H1 (cell line): ENCODE measurements at regions not wholly inside any gene's neighbourhood (a gene's known extent, or its start where the extent isn't known, plus 50 kb on each side); places are given as distances from the start of the nearest gene placed in this dataset.

Source experiments
- CTCF ChIA-PET: fragments of 300-600 bp; sonication (Branson Sonifier 250); formaldehyde crosslinking; loops from one replicate; lab custom pipeline; 2021; ENCODE audit not compliant: partially characterized antibody; lab: Charles Lee
- POLR2A ChIA-PET: fragments of 300-600 bp; sonication (Branson Sonifier 250); formaldehyde crosslinking; loops from one replicate; lab custom pipeline; 2021; ENCODE audit warnings: inconsistent platforms; ENCODE audit not compliant: partially characterized antibody; lab: Charles Lee
- DNase-seq, 2 experiments: peaks; one replicate each; pipeline versions ENCODE4 v3.0.0 to v3.0.0-alpha.2; 2010 to 2022; ENCODE audit warnings: low spot score in 2 of 2, low read depth in 1 of 2, mixed read lengths in 1 of 2
- FAIRE-seq: peaks from 2 replicates; lab custom pipeline; 2011; peaks lifted over from hg19 to GRCh38; lab: Jason Lieb, UNC
- H2AFZ ChIP-seq: 2 replicates; pipeline ENCODE4 v1.8.1; 2012; ENCODE audit warnings: low read length, inconsistent platforms
- H2AK5ac ChIP-seq: 2 replicates; pipeline ENCODE4 v1.6.1; 2013; ENCODE audit warnings: low read depth, low read length
- H2BK120ac ChIP-seq: replicated peaks from 2 replicates; pipeline ENCODE3; 2013; ENCODE audit warnings: low read depth, low read length, inconsistent platforms
- H2BK12ac ChIP-seq: 2 replicates; pipeline ENCODE4 v1.6.1; 2013; ENCODE audit warnings: low read depth, low read length
- H2BK15ac ChIP-seq: 2 replicates; pipeline ENCODE4 v1.6.1; 2013; ENCODE audit warnings: low read length
- H2BK20ac ChIP-seq: 2 replicates; pipeline ENCODE4 v1.6.1; 2013; ENCODE audit warnings: low read length
- H2BK5ac ChIP-seq: 2 replicates; pipeline ENCODE4 v1.6.1; 2013; ENCODE audit warnings: low read depth, low read length
- H3K14ac ChIP-seq: 2 replicates; pipeline ENCODE4 v1.6.1; 2013; ENCODE audit warnings: inconsistent platforms; ENCODE audit not compliant: insufficient read length
- H3K18ac ChIP-seq: 2 replicates; pipeline ENCODE4 v1.6.1; 2013; ENCODE audit warnings: low read length; ENCODE audit errors: extremely low read depth
- H3K23ac ChIP-seq: 2 replicates; pipeline ENCODE4 v1.6.1; 2013; ENCODE audit warnings: inconsistent platforms; ENCODE audit not compliant: insufficient read length
- H3K23me2 ChIP-seq: 2 replicates; pipeline ENCODE4 v1.6.1; 2013; ENCODE audit warnings: low read depth, low read length
- H3K27ac ChIP-seq: 2 replicates; pipeline ENCODE4 v1.6.1; 2011; ENCODE audit warnings: low read depth, low read length, inconsistent platforms
- H3K27me3 ChIP-seq, 4 experiments: replicated peaks in 1 of 4; 1 replicate in 1 of 4; 2 replicates in 3 of 4; pipeline versions ENCODE4 v1.6.1 to v1.8.1; 2011 to 2013; ENCODE audit warnings: low read length in 3 of 4, mild to moderate bottlenecking in 3 of 4, inconsistent platforms in 2 of 4, mixed read lengths in 2 of 4, moderate library complexity in 1 of 4; ENCODE audit not compliant: control insufficient read depth in 3 of 4, insufficient read depth in 3 of 4; ENCODE audit errors: extremely low read depth in 1 of 4
- H3K36me3 ChIP-seq, 4 experiments: 2 replicates each; pipeline versions ENCODE4 v1.6.1 to v1.8.1; 2011 to 2013; ENCODE audit warnings: mild to moderate bottlenecking in 4 of 4, low read length in 3 of 4, moderate library complexity in 2 of 4, control low read depth in 1 of 4, inconsistent platforms in 1 of 4; ENCODE audit not compliant: insufficient read depth in 4 of 4, control insufficient read depth in 2 of 4
- H3K4ac ChIP-seq: replicated peaks from 2 replicates; pipeline ENCODE3; 2013; ENCODE audit warnings: low read length, low read depth, mixed read lengths, inconsistent platforms; ENCODE audit not compliant: insufficient read length
- H3K4me1 ChIP-seq, 4 experiments: replicated peaks in 1 of 4; 1 replicate in 1 of 4; 2 replicates in 3 of 4; pipeline versions ENCODE4 v1.6.1 to v1.8.1; 2011 to 2013; ENCODE audit warnings: low read length in 3 of 4, inconsistent platforms in 2 of 4, mixed read lengths in 1 of 4; ENCODE audit not compliant: insufficient read depth in 4 of 4, control insufficient read depth in 3 of 4
- H3K4me2 ChIP-seq, 2 experiments: 2 replicates each; pipeline versions ENCODE4 v1.6.1 to v1.8.1; 2011 to 2013; ENCODE audit warnings: low read depth in 2 of 2, low read length in 2 of 2, control low read depth in 1 of 2, inconsistent platforms in 1 of 2, mild to moderate bottlenecking in 1 of 2; ENCODE audit not compliant: insufficient read depth in 1 of 2
- H3K4me3 ChIP-seq, 4 experiments: fragments of 200-600, 300-600 bp in 1 of 4; sonication (generic), shearing (Covaris generic), sonication (Bioruptor Twin) in 1 of 4; 2 replicates each; pipeline versions ENCODE4 v1.5.1 to v1.8.1; 2011 to 2016; ENCODE audit warnings: low read length in 4 of 4, low read depth in 3 of 4, control low read depth in 2 of 4, inconsistent platforms in 2 of 4, mild to moderate bottlenecking in 2 of 4, mixed read lengths in 1 of 4, moderate library complexity in 1 of 4; ENCODE audit not compliant: insufficient read depth in 2 of 4; ENCODE audit errors: extremely low read depth in 1 of 4
- H3K56ac ChIP-seq: replicated peaks from 2 replicates; pipeline ENCODE3; 2013; ENCODE audit warnings: low read depth, mild to moderate bottlenecking, mixed read lengths, low read length, inconsistent platforms; ENCODE audit not compliant: insufficient read length
- H3K79me1 ChIP-seq: 2 replicates; pipeline ENCODE4 v1.6.1; 2013; ENCODE audit warnings: low read depth, low read length, control low read depth
- H3K79me2 ChIP-seq, 2 experiments: 2 replicates each; pipeline versions ENCODE4 v1.6.1 to v1.8.1; 2012 to 2013; ENCODE audit warnings: low read length in 2 of 2, mild to moderate bottlenecking in 2 of 2, inconsistent platforms in 1 of 2; ENCODE audit not compliant: insufficient read depth in 2 of 2, control insufficient read depth in 1 of 2
- H3K9ac ChIP-seq, 4 experiments: replicated peaks in 1 of 4; 1 replicate in 1 of 4; 2 replicates in 3 of 4; pipeline versions ENCODE4 v1.6.1 to v1.8.1; 2011 to 2013; ENCODE audit warnings: low read depth in 3 of 4, low read length in 3 of 4, control low read depth in 2 of 4, mild to moderate bottlenecking in 2 of 4, moderate library complexity in 2 of 4, inconsistent platforms in 1 of 4; ENCODE audit errors: extremely low read depth in 1 of 4
- H3K9me3 ChIP-seq, 2 experiments: 2 replicates each; pipeline versions ENCODE4 v1.6.1 to v1.8.1; 2012 to 2013; ENCODE audit warnings: mild to moderate bottlenecking in 2 of 2, moderate library complexity in 2 of 2, control low read depth in 1 of 2, inconsistent platforms in 1 of 2, low read depth in 1 of 2, low read length in 1 of 2, mixed read lengths in 1 of 2; ENCODE audit not compliant: insufficient read depth in 2 of 2
- H4K20me1 ChIP-seq, 2 experiments: replicated peaks in 1 of 2; 2 replicates each; pipeline versions ENCODE3 to v1.8.1; 2011 to 2013; ENCODE audit warnings: inconsistent platforms in 2 of 2, low read length in 2 of 2, mild to moderate bottlenecking in 1 of 2; ENCODE audit not compliant: insufficient read depth in 2 of 2, control insufficient read depth in 1 of 2
- H4K5ac ChIP-seq: 2 replicates; pipeline ENCODE4 v1.6.1; 2013; ENCODE audit warnings: low read length, low read depth, mixed read lengths, inconsistent platforms; ENCODE audit not compliant: insufficient read length
- H4K8ac ChIP-seq: 2 replicates; pipeline ENCODE4 v1.8.0; 2013; ENCODE audit warnings: mild to moderate bottlenecking, moderate library complexity, low read length, inconsistent platforms; ENCODE audit not compliant: insufficient read depth; ENCODE audit errors: extremely low read depth
- H4K91ac ChIP-seq: replicated peaks from 2 replicates; pipeline ENCODE3; 2013; ENCODE audit warnings: low read length, mixed read lengths, inconsistent platforms; ENCODE audit not compliant: insufficient read length
- BRCA1 ChIP-seq: IDR thresholded peaks from 2 replicates; pipeline ENCODE4 v1.6.1; 2012; ENCODE audit warnings: low read depth, low read length, improper control_type of control experiment
- E2F6 ChIP-seq: IDR thresholded peaks from 2 replicates; pipeline ENCODE4 v1.6.1; 2012; ENCODE audit warnings: inconsistent platforms
- KDM1A ChIP-seq: fragments of 200-600, 300-600 bp; sonication (generic); IDR thresholded peaks from 2 replicates; pipeline ENCODE4 v1.7.1; 2016; ENCODE audit warnings: mild to moderate bottlenecking, low read length, borderline replicate concordance
- MAX ChIP-seq: IDR thresholded peaks from 2 replicates; pipeline ENCODE4 v1.6.1; 2012; ENCODE audit warnings: inconsistent platforms
- NANOG ChIP-seq: IDR thresholded peaks from 2 replicates; pipeline ENCODE4 v1.6.1; 2011; ENCODE audit warnings: low read length, low read depth, mild to moderate bottlenecking, inconsistent platforms; ENCODE audit not compliant: insufficient read depth, poor library complexity, severe bottlenecking
- PHF8 ChIP-seq: fragments of 200-600 bp; sonication (generic); conservative IDR thresholded peaks from 2 replicates; pipeline ENCODE4 v1.7.1; 2012; ENCODE audit warnings: low read depth, mild to moderate bottlenecking, inconsistent platforms, low read length, moderate library complexity
- RFX5 ChIP-seq: IDR thresholded peaks from 2 replicates; pipeline ENCODE4 v1.6.1; 2011; ENCODE audit warnings: low read depth, low read length, improper control_type of control experiment, borderline replicate concordance
- SP1 ChIP-seq: IDR thresholded peaks from 2 replicates; pipeline ENCODE4 v1.6.1; 2011; ENCODE audit warnings: low read depth, low read length
- TAF7 ChIP-seq: optimal IDR thresholded peaks from 2 replicates; pipeline ENCODE3; 2011; ENCODE audit warnings: low read depth, mild to moderate bottlenecking, inconsistent platforms, low read length, moderate library complexity, borderline replicate concordance
- TCF12 ChIP-seq: IDR thresholded peaks from 2 replicates; pipeline ENCODE4 v1.6.1; 2011; ENCODE audit warnings: low read depth, mild to moderate bottlenecking, low read length
- USF2 ChIP-seq: IDR thresholded peaks from 2 replicates; pipeline ENCODE4 v1.6.1; 2011; ENCODE audit warnings: low read length, improper control_type of control experiment
- YY1 ChIP-seq: IDR thresholded peaks from 2 replicates; pipeline ENCODE4 v1.6.1; 2011; ENCODE audit warnings: low read depth, mild to moderate bottlenecking, low read length
- WGBS, 2 experiments: shearing (Covaris generic) in 1 of 2; methylation state at CpG; one replicate each; pipeline versions ENCODE4 v1.1.6 to v1.1.7; 2013 to 2015; ENCODE audit warnings: low lambda C conversion rate in 2 of 2, mixed read lengths in 2 of 2, inconsistent platforms in 1 of 2, low coverage in 1 of 2, missing lambda C conversion rate in 1 of 2; ENCODE audit not compliant: insufficient replicate concordance in 2 of 2, insufficient coverage in 1 of 2, insufficient read length in 1 of 2; ENCODE audit errors: extremely low coverage in 1 of 2, missing lambda C conversion rate in 1 of 2; 5-methylcytosine and 5-hydroxymethylcytosine counted together

GRCh38 chr6:113530769-113531168 is 326.4 kb upstream of the MARCKS start:
- ChIA-PET POLR2A (interaction anchor here (1.3 kb wide), 1 partner anchor 61 kb away, joined by 3 read pairs; no protein-coding TSS in a partner anchor), CTCF (interaction anchor here (0.7 to 1.4 kb wide), 3 partner anchors 41 to 790 kb away, joined by 3 to 4 read pairs (median 3); no protein-coding TSS in a partner anchor)
- Histone ChIP-seq H3K4me1 (peaks cover 0 to 4% (median 0%) of the 10 kb centered on the region in 4 experiments; a peak in 1 of 7 replicates), H2BK15ac (no peak overlapping the region), H3K23ac (no peak overlapping the region), H3K36me3 (no peaks in the 10 kb centered on the region), H2AFZ (peak overlapping the region; percentile 97; the same call in 1 of the 2 replicates), H3K27ac (no peak overlapping the region), H4K20me1 (no peaks in the 10 kb centered on the region), H2BK20ac (peak overlapping the region; percentile 49), H3K79me1 (no peaks in the 10 kb centered on the region), H3K9ac (no peak overlapping the region), H3K79me2 (no peaks in the 10 kb centered on the region), H4K8ac (no peak overlapping the region), H2BK120ac (no peak overlapping the region), H4K91ac (peak overlapping the region; percentile 83), H2BK12ac (peak overlapping the region; percentile 86), H3K4me2 (no peak overlapping the region), H2BK5ac (0 out of 2 replicates have a peak overlapping the region, but pooled peaks have one; percentile 13), H3K18ac (no peak overlapping the region), H3K9me3 (no peaks in the 10 kb centered on the region), H4K5ac (peak overlapping the region; percentile 41), H2AK5ac (no peak overlapping the region), H3K4me3 (no peak overlapping the region), H3K56ac (no peak overlapping the region), H3K23me2 (no peaks in the 10 kb centered on the region), H3K4ac (no peak overlapping the region), H3K27me3 (no peaks in the 10 kb centered on the region), H3K14ac (no peak overlapping the region)
- DNase-seq (no peak), FAIRE-seq (no peak)
- 83% methylated on average over 4 of the region's 4 CpGs; no CpG with 5 or more reads in 1 of the 2 experiments for WGBS, 2 experiments
- no peak for TF ChIP-seq USF2
- TF ChIP-seq YY1 = 0 out of 2 replicates have a peak, but pooled peaks have one; percentile 24
- no peak for TF ChIP-seq TCF12
- no peak for TF ChIP-seq KDM1A
- TF ChIP-seq BRCA1 = no peak
- TF ChIP-seq MAX = peak; percentile 56; the same call in 1 of the 2 replicates
- no peak for TF ChIP-seq RFX5
- no peak for TF ChIP-seq TAF7
- TF ChIP-seq E2F6 = no peak
- TF ChIP-seq PHF8 = no peak
- TF ChIP-seq SP1 = no peak
- no peak for TF ChIP-seq NANOG
